SHP77 (cell line): ENCODE measurements at regions not wholly inside any gene's neighbourhood (a gene's known extent, or its start where the extent isn't known, plus 50 kb on each side); places are given as distances from the start of the nearest gene placed in this dataset.
A peak's percentile ranks its signal among the peaks of the same experiment; 100 is the strongest.

Experiments used
- DNase-seq, 2 experiments: peaks; one replicate each; lab custom pipeline; 2025; lab: John Stamatoyannopoulos, UW

DNA sequence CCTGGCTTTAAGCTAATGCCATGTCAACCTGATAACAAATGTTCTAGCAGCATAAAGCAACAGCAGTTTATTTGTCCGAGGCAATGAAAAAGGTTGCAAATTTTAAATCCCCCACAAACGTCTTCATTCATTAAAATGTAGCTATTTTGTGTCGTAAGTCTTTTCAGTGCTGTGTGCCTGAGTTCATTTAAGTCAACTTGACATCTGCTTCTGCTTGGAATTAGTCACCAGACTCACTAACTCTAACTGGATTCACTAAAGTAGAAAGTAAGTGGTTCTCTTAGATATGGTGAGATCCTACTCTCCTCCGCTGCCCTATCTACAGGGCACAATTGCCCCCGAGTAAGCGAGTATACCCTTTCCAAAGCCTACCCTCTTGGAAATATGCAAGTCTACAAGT lies 118.4 kb upstream of the CHRM3 start:
- no peak for DNase-seq

DNA sequence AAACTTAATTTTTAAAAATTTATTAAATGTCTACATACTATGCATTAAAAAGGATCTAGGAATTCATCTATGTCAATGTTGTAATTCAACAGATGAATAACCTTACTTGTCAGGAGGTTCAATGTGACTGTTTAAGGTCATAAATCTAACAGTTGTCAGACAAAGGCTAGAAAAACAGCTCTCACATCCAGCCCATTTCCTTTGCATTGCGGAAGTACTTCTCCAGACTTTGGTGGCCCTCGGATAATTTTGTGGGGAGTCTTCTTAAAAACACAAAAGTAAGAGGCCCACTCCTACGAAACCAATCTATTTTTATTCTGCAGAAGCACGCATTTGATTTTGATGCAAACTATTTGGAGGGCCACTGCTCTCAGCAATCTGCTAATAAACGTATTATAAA lies 122.6 kb upstream of the CHRM3 start:
- DNase-seq, result no peak

DNA sequence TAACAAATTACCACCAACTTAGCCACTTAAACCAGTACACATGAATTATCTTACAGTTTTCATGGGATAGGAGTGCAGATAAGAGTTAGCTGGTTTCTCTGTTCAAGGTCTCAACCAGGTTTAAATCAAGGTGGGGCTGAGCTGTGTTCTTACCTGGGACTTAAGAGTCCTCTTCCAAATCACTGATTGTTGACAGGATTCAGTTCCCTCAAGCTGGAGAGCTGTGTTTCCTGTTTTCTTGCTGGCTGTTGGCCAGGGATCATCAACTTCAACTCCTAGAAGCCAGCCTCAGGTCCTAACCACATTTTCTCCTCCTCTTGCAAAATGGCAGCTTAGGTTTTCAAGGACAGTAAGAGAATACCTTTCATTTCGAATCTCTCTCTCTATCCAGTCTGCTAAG lies 123.8 kb upstream of the CHRM3 start:
- no peak for DNase-seq

DNA sequence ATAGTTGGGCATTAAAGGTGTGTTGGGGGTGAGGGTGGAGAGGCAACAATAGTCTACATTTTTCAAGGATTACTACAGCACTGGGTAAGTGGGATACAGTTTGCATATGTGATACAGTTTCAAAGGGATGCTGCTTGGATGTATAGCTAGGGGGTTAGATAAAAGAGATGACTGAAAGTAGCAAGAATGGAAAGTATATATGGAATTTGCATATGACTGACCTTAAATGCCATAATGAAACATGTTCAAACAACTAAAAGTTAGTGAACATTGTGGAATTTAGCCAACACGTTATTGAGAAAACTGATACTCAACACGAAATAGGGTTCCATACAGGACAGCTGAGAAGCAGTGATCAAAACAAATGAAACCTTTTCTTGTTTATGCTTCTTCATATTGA lies 124.8 kb upstream of the CHRM3 start:
- DNase-seq, result no peak

DNA sequence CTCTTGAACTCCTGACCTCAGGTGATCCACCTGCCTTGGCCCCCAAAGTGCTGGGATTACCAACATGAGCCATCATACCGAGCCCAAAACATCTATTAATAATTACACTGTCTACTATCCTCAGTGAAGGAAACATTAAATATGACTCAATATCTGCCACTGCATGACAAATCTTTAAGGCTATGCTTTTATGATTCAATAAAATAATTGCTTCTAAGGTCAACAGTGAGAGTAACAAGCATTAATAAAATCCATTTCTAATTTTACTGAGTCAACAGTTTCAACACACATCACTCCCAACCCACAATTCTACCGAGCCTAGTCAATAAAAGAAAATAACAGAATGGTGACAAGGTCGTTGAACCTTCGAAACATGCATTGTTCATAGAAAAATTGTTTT lies 125.5 kb upstream of the CHRM3 start:
- DNase-seq, result no peak

DNA sequence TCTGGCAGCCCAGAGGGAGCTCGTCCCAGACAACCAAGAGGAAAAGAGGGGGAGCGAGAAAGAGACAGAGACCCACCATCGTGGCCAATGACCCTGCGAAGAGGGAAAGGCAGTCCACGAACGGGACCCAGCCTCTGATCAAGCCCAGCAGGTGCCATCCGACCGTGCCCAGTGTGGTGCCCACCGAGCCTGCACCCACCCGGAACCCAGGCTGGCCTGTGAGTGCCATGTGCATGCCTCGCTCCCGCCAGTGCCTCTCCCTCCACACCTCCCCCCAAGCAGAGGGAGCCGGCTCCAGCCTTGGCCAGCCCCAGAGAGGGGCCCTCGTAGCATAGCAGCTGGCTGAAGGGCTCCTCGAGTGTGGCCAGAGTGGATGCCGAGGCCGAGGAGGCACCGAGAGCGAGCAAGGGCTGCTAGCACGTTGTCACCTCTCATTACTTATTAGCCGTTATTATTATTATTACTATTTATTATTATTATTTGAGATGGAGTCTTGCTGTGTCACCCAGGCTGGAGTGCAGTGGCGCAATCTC lies 130.7 kb upstream of the CHRM3 start:
- DNase-seq, result no peak

DNA sequence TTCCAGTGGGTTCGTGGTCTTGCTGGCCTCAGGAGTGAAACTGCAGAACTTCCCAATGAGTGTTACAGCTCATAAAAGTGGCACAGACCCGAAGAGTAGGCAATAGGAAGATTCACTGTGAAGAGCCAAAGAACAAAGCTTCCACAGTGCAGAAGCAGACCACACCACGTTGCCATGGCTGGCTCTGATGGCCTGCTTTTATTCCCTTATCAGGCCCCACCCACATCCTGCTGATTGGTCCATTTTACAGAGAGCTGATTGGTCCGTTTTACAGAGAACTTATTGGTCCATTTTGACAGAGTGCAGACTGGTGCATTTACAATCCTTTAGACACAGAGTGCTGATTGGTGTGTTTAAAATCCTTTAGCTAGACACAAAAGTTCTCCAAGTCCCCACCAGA lies 131.4 kb upstream of the CHRM3 start:
- DNase-seq, result no peak

DNA sequence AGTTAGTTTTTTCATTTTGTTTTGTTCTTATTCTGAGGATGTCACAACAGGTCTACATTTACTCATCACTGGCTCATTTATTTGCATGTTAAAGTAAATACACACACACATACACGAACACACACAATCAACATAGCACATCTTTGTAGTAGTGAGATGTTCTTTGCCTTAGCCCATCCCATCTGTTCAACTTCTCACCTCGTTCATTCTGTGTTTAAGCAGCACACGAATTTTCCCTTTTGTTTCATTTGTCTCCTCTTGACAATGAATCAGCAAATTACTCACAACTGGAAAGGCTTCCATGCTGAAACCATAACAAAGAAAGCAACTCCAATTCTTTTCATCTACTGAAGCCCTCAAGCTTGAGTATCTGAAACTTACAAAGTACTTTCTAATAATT lies 133.3 kb upstream of the CHRM3 start:
- no peak for DNase-seq

DNA sequence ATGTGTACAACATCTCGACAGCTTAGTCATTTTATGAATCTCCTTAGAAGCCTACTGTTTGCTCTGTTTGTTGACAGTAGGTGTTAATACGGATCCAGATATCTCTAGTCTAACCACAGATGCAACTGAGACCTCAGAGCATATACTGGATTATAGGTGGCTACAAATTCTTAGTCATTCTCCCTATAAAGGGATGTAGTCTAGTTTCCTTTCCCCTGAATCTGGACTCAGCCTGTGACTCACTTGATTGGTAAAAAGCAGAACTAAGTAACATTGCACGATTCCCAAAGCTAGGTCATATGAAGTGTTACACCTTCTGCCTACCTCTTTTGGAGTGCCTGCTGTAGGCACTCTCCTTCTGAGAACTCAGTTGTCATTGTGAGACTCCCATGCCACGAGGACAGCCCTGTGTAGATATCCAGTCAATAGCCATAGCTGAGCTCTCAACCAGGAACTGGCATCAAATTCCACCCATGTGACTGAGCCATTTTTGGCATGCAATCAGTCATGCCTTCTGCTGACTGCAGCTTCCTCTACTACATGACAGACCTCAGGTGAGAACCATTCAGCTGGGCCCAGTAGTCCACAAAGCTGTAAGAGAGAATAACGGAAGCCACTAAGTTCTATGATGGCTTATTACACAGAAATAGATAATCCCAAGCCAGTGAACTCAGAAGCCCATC lies 135.9 kb upstream of the CHRM3 start:
- no peak for DNase-seq

DNA sequence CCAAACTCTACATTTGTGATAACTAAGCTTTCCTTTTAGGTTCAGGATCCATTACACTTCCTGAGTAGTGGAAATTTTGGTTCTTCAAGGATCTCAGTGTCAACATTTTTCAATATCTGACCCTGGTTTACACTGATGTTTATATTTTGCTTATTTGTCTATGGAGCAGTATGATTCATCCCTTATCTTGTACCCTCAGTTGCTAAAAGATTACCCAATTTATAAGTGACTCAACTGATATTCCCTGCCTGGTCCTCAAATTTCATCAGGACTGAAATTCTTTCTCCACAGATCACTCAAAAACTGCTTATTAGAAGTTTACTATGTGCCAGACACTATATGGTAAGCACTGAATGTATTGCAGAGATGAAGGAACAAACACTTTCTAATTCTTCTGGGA lies 139.1 kb upstream of the CHRM3 start:
- no peak for DNase-seq

DNA sequence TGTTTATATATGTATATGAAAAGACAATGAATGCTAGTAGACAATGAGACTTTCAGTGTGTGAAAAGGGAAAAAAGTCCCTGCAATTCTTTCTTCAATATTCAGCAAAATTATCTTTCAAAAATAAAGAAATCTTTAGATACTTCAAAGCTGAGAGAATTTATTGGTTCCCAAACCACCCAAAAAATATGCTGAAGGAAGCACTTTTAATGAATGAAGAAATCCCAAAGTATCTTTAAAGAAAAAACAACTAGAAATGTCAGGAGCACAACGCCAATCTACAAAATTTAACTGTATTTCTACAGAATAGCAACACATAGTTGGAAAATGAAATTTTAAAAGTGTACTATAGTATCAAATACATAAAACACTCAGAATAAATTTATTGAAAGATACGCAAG lies 142.3 kb upstream of the CHRM3 start:
- DNase-seq, result no peak

DNA sequence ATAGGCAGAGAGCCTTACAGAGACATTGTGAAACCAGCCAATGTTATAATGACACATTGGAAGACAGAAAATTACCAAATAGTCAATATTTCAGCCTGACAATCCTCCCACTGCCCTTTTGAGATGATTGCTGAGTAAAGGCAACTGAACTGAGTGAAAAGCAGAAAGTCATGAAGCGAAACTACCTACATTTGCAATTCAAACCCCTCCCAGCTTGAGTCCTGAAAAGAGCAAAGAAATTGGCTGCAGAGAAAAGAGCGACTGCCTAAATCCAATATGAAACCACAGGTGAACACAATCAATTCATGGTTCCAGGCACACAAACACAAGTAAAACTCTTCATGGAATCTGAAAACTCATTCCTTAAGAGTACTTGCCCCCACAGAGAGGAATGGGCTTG lies 143.4 kb upstream of the CHRM3 start:
- DNase-seq, result no peak

DNA sequence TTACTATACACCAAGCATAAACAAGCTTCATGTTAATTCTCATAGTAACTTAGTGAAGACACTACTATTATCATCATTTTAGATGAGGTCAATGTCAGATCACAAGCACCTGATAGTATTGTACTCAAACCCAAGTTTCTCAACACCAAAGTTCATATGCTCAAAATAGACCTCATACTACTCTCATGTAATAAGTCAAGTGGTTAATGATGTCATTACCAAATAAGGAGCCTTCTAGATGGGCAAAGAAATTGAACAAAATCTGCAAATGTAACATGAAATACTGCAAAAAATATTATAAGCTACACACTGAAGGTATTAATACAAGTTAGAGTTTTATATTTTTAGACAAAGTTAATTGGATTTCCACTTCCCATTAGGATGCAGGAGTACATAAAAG lies 144.0 kb upstream of the CHRM3 start:
- no peak for DNase-seq

DNA sequence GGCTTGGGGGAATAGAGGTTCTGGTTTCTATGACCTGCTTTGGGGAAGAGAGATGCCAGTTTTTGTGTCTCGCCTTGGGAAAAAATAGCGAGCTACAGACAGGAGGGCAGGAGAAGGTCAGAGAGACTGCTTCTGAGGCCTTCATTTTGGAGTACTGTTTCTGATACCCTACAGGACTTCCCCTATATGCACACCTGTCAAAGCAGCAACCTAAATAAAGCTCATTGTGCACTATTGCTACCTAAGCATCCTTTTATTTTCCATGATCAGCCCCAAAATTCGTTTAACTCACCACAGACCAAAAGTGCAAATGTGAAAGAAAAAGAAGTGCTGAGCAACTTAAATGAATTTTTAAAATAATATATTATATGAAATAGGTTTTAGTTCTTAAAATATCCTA lies 145.6 kb upstream of the CHRM3 start:
- no peak for DNase-seq

DNA sequence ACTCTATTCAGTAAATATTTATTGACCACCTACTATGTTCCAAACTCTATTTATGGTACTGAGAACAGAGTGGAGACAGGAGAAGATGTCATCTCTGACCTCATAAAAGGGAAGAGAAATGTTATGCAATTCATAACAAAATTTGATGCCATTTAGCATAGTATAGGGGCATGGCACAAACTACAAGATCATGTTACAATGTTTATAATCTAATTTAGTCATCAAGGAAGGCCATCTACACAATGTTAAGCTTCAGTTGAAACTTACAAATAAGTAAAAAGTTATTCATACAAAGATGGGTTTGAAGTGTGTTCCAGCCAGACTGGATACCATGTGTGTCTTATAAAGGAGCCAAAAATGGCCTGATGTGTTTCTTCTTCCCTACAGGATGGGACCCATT lies 146.8 kb upstream of the CHRM3 start:
- no peak for DNase-seq

DNA sequence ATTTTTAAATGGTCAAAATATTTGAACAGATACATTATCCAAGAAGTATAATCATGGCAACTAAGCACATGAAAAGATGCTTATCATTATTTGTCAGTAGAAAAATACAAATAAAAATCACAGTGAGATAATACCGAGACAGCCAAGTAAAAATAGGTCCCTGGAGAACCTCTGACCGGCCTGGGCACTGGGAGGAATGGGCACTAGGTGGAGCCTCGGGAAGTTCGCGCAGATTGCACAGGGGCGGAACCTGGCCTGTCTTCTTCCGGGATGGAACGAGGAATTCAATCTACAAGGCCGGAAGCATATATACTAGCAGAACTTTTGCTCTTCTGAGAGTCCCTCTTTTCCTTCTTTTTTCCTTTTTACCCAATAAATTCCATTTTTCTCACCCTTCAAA lies 148.5 kb upstream of the CHRM3 start:
- peak in 1 of 2 experiments; percentile 7 for DNase-seq

DNA sequence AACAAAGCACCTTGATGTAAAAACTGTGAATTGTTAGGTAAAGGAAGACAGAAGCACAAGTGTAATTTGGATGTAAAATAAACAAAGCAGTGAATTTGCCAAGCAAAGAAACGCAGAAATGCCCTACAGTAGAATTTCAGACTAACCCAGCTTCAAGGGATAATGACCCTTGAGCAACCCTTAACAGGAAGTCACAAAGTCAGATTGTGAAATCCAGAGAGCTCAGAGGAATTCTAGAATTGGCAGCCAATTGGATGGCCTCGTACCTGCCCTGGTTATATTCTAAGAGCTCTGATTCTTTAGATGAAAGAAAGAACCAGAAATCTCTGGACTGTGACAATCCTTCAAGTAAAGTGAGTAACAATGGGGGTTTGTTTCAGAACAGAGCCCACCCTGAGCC lies 152.7 kb upstream of the CHRM3 start:
- DNase-seq, result no peak

DNA sequence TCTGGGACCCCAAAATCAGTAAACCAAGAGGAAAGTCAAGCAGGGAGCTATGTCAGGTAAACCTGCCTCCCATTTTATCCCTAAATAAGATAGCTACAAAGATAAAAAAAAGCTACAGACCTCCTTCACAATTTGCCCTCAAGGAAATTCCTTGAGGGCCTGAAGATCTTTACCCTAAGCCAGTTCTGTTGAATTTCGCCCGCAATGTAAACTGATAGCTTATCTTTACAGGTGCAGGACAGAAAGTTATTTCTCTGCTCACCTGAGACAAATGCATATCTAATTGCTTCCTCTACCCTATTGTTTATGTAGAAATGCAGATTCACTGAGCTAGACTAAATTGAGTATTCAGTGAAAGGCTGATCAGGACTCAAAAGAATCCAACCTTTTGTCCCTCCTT lies 153.4 kb upstream of the CHRM3 start:
- DNase-seq, result no peak

DNA sequence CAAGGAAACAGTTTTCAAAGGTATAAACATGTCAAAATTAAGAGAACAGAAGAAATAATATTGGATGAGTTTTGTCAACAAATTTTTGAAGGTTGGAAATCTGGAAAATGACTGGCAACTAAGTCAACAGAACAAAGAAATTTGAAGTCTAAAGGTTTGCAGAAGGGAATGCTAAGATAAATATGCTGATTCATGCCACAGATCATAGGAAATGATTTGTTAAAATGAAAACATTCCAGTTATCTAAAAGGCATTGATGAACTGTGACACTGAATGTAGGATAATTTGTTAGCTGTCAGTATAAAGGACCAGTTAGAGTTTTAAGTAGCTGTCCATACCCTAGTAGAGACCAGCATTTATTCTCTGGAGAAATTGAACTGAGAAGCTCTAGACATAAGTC lies 157.9 kb upstream of the CHRM3 start:
- no peak for DNase-seq

DNA sequence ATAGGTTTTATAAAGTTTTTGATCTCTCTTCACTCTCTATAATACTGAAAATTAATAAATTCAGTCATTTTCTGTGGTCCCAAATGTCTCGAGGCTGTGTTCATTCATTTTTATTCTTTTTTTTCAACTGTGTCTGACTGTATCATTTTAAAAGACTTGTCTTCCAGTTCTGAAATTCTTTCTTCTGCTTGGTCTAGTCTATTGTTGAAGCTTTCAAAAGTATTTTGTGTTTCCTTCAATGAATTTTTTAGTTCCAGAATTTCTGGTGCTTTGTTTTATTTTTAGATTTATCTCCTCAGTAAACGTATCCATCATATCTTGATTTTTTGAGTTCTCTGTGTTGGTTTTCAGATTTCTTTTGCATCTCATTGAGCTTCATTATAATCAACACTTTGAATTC lies 161.0 kb upstream of the CHRM3 start:
- DNase-seq, result no peak

DNA sequence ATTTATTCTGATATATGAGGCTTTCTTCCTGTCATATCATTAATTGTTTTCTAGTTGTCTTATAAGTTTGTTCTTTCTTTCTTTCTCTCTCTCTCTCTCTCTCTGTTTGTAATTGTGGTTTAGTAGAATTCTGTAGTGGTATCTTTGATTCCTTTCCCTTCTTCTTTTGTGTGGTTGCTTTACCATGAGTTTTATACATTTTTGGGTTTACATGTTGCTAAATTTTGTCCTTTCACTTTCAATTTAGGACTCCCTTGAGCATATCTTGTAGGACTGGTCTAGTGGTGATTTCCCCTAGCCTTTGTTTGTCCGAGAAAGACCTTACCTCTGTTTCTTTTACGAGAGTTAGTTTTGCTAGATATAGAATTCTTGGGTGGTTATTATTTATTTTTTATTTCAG lies 162.3 kb upstream of the CHRM3 start:
- no peak for DNase-seq

DNA sequence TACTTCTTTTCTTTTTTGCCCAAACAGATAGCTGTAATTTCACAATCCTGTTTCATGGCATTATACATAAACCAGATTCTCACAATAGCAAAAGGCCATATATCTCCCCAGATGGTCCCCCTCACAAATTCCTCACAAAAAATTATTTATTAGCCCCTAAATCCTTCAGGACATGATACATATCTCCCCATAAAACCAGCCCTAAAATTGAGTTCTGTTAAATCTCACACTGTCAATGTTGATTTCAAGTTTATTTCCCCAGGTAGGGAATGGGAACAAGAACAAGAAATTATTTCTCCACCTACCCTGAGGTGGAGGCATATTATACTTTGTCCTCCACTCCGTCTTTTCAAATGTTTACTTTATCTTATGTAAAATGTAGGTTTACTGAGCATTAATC lies 163.4 kb upstream of the CHRM3 start:
- no peak for DNase-seq

DNA sequence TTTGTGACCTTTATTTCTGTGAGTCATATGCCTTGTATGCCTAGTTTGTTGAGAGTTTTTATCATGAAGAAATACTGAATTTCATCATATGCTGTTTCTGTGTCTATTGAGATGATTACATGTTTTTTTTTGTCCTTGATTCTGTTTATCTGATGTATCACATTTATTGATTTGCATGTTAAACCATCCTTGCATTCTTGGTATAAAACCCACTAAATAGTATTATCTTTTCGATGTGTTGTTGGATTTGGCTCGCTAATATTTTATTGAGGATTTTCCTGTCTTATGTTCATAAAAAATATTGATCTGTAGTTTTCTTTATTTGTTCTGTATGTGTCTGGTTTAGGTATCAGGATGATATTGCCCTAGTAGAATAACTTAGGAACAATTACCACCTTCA lies 164.7 kb upstream of the CHRM3 start:
- no peak for DNase-seq

DNA sequence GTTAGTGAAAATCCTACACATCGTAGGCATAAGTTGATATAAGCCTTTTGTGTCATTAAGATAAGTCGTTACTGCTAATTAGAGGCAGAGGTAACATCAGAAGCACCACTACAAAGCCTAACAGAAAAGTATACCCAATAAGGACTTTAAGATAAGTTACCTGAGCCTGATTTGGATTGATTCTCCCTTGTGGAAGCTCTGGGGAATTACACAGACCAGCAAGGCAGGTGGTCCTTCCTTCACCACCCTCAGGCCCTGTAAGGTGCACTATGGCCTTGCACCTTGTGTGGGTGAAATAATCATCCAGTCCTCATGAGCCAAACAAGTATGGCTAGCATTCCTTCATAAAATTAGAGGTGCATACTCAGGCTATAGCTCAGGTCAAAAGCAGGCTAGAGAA lies 166.7 kb upstream of the CHRM3 start:
- DNase-seq, result no peak

DNA sequence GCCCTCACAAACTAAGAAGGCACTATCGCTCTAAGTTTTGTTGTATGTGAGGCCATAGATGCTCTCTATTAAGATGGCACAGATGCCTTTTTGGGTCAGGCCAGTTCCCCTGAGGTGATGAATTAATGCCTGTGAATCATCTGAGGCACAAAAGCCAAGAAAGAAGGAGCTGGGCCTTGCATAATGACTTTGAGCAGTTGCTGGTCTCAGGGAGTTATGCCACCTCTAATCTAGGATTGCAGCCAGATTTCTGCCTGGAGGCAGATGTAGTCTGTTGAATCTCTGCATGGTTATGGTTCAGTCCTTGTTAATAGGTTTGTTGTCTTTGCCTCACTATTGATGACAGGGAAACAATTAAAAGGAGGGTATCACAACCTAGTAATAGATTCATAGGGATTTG lies 168.1 kb upstream of the CHRM3 start:
- DNase-seq, result no peak
